ENCODE measurements at regions not wholly inside any gene's neighbourhood (a gene's known extent, or its start where the extent isn't known, plus 50 kb on each side); places are given as distances from the start of the nearest gene placed in this dataset.

- no peak overlapping the region for H3K4me3 ChIP-seq (ENCODE audit: control insufficient read depth, low read depth, low read length)
- TF ChIP-seq, protein P1, sequence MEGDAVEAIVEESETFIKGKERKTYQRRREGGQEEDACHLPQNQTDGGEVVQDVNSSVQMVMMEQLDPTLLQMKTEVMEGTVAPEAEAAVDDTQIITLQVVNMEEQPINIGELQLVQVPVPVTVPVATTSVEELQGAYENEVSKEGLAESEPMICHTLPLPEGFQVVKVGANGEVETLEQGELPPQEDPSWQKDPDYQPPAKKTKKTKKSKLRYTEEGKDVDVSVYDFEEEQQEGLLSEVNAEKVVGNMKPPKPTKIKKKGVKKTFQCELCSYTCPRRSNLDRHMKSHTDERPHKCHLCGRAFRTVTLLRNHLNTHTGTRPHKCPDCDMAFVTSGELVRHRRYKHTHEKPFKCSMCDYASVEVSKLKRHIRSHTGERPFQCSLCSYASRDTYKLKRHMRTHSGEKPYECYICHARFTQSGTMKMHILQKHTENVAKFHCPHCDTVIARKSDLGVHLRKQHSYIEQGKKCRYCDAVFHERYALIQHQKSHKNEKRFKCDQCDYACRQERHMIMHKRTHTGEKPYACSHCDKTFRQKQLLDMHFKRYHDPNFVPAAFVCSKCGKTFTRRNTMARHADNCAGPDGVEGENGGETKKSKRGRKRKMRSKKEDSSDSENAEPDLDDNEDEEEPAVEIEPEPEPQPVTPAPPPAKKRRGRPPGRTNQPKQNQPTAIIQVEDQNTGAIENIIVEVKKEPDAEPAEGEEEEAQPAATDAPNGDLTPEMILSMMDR (IDR thresholded peaks at IDR 0.05; ENCODE audit: control insufficient read depth, insufficient read depth, low read depth, low read length, missing control alignments), result no peak
- DNase-seq (ENCODE audit: low read depth), result no peak
Measured at GRCh38 chr10:131727560-131727959, 173.2 kb upstream of the PPP2R2D start.

- no peak for DNase-seq (ENCODE audit: low read depth)
- TF ChIP-seq, protein P1 (IDR thresholded peaks at IDR 0.05; ENCODE audit: control insufficient read depth, insufficient read depth, low read depth, low read length, missing control alignments), result no peak
- no peak overlapping the region for H3K4me3 ChIP-seq (ENCODE audit: control insufficient read depth, low read depth, low read length)
Measured at GRCh38 chr10:131728286-131729228, 172.3 kb upstream of the PPP2R2D start.

DNA sequence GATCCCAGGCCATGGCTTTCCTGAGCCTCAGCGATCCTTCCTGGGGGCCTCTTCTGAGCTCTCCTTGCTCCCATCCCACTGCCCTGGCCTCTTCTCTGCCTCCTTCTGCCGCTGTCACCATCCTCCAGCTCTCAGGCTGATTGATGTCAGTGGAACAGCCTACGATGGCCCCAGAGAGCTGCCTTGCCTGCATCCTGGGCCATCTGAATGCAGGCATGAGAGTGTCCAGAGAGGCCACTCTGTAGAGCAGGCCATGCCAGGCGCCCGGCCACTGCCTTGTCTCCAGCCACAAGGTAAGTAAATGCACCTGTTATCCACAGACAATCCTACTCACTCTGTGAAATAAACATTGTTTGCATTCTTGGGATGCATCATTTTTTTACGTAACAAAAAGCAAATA, 171.4 kb upstream of the PPP2R2D start:
- TF ChIP-seq, protein P1 (IDR thresholded peaks at IDR 0.05; ENCODE audit: control insufficient read depth, insufficient read depth, low read depth, low read length, missing control alignments), result no peak
- no peak overlapping the region for H3K4me3 ChIP-seq (ENCODE audit: control insufficient read depth, low read depth, low read length)
- DNase-seq (ENCODE audit: low read depth), result no peak

GRCh38 chr10:131729938-131730660, 170.7 kb upstream of the PPP2R2D start:
- H3K4me3 ChIP-seq (ENCODE audit: control insufficient read depth, low read depth, low read length), result no peak overlapping the region
- TF ChIP-seq, protein P1 (IDR thresholded peaks at IDR 0.05; ENCODE audit: control insufficient read depth, insufficient read depth, low read depth, low read length, missing control alignments), result no peak
- DNase-seq (ENCODE audit: low read depth), result no peak

- TF ChIP-seq, protein P1 (IDR thresholded peaks at IDR 0.05; ENCODE audit: control insufficient read depth, insufficient read depth, low read depth, low read length, missing control alignments), result no peak
- no peak for DNase-seq (ENCODE audit: low read depth)
- H3K4me3 ChIP-seq (ENCODE audit: control insufficient read depth, low read depth, low read length), result no peak overlapping the region
Measured at GRCh38 chr10:131730771-131731497, 169.9 kb upstream of the PPP2R2D start.

Data from AG09309 (cell line).